ENCODE measurements at regions not wholly inside any gene's neighbourhood (a gene's known extent, or its start where the extent isn't known, plus 50 kb on each side); places are given as distances from the start of the nearest gene placed in this dataset.

GRCh38 chr5:124858612-124859011 is 112.2 kb upstream of the ZNF608 start:
- Mint-ChIP-seq H3K4me1 (ENCODE audit: low read depth, unreplicated experiment) (no peaks in the 10 kb centered on the region), H3K4me3 (ENCODE audit: low read depth, unreplicated experiment) (no peak overlapping the region), H3K9me3 (ENCODE audit: low read depth, unreplicated experiment) (peaks cover 2% of the 10 kb centered on the region), H3K27ac (ENCODE audit: unreplicated experiment) (no peak overlapping the region), H3K27me3 (ENCODE audit: unreplicated experiment) (no peaks in the 10 kb centered on the region), H3K36me3 (ENCODE audit: insufficient read depth, unreplicated experiment) (no peaks in the 10 kb centered on the region)
- CTCF ChIA-PET, result interaction anchor here (0.7 kb wide), 1 partner anchor 13 kb away, joined by 8 read pairs; no protein-coding TSS in a partner anchor
- no peak for DNase-seq
- BruUV-seq (replicated peaks), result no TSS peak
- TF ChIP-seq CTCF (IDR thresholded peaks at IDR 0.05; ENCODE audit: unreplicated experiment), result no peak
- intact Hi-C loops (cut with micrococcal nuclease; ENCODE audit: unreplicated experiment), result no loop called here

GRCh38 chr5:124859027-124859426 is 112.6 kb upstream of the ZNF608 start:
- no peak for DNase-seq
- TF ChIP-seq CTCF (IDR thresholded peaks at IDR 0.05; ENCODE audit: unreplicated experiment), result no peak
- intact Hi-C loops (cut with micrococcal nuclease; ENCODE audit: unreplicated experiment), result no loop called here
- Mint-ChIP-seq H3K27me3 (ENCODE audit: unreplicated experiment) (no peaks in the 10 kb centered on the region), H3K4me1 (ENCODE audit: low read depth, unreplicated experiment) (no peaks in the 10 kb centered on the region), H3K9me3 (ENCODE audit: low read depth, unreplicated experiment) (peaks cover 2% of the 10 kb centered on the region), H3K36me3 (ENCODE audit: insufficient read depth, unreplicated experiment) (no peaks in the 10 kb centered on the region), H3K4me3 (ENCODE audit: low read depth, unreplicated experiment) (no peak overlapping the region), H3K27ac (ENCODE audit: unreplicated experiment) (no peak overlapping the region)
- no TSS peak for BruUV-seq (replicated peaks)
- CTCF ChIA-PET, result interaction anchor here (0.7 kb wide), 1 partner anchor 12 kb away, joined by 8 read pairs; no protein-coding TSS in a partner anchor

- Mint-ChIP-seq H3K9me3 (ENCODE audit: low read depth, unreplicated experiment) (peaks cover 2% of the 10 kb centered on the region), H3K4me1 (ENCODE audit: low read depth, unreplicated experiment) (no peaks in the 10 kb centered on the region), H3K36me3 (ENCODE audit: insufficient read depth, unreplicated experiment) (no peaks in the 10 kb centered on the region), H3K4me3 (ENCODE audit: low read depth, unreplicated experiment) (no peak overlapping the region), H3K27ac (ENCODE audit: unreplicated experiment) (no peak overlapping the region), H3K27me3 (ENCODE audit: unreplicated experiment) (no peaks in the 10 kb centered on the region)
- no peak for TF ChIP-seq CTCF (IDR thresholded peaks at IDR 0.05; ENCODE audit: unreplicated experiment)
- DNase-seq, result no peak
- BruUV-seq (replicated peaks), result no TSS peak
- intact Hi-C loops (cut with micrococcal nuclease; ENCODE audit: unreplicated experiment), result no loop called here
- CTCF ChIA-PET, result no interaction called here
Measured at GRCh38 chr5:124859556-124860290, 113.3 kb upstream of the ZNF608 start.

- Mint-ChIP-seq H3K27ac (ENCODE audit: unreplicated experiment) (no peak overlapping the region), H3K4me3 (ENCODE audit: low read depth, unreplicated experiment) (no peak overlapping the region), H3K27me3 (ENCODE audit: unreplicated experiment) (no peaks in the 10 kb centered on the region), H3K4me1 (ENCODE audit: low read depth, unreplicated experiment) (no peaks in the 10 kb centered on the region), H3K36me3 (ENCODE audit: insufficient read depth, unreplicated experiment) (no peaks in the 10 kb centered on the region), H3K9me3 (ENCODE audit: low read depth, unreplicated experiment) (peaks cover 2% of the 10 kb centered on the region)
- intact Hi-C loops (cut with micrococcal nuclease; ENCODE audit: unreplicated experiment), result no loop called here
- BruUV-seq (replicated peaks), result no TSS peak
- no peak for TF ChIP-seq CTCF (IDR thresholded peaks at IDR 0.05; ENCODE audit: unreplicated experiment)
- DNase-seq, result no peak
- CTCF ChIA-PET, result no interaction called here
Measured at GRCh38 chr5:124860291-124860655, 113.8 kb upstream of the ZNF608 start.
